GM21381 (cell line): ENCODE measurements at regions not wholly inside any gene's neighbourhood (a gene's known extent, or its start where the extent isn't known, plus 50 kb on each side); places are given as distances from the start of the nearest gene placed in this dataset.

Source experiments
- ATAC-seq: cut with Tn5 transposase; IDR thresholded peaks from one replicate; pipeline ENCODE4 v1.9.1; 2021; ENCODE audit warnings: mild to moderate bottlenecking, moderate library complexity; ENCODE audit not compliant: unreplicated experiment

DNA sequence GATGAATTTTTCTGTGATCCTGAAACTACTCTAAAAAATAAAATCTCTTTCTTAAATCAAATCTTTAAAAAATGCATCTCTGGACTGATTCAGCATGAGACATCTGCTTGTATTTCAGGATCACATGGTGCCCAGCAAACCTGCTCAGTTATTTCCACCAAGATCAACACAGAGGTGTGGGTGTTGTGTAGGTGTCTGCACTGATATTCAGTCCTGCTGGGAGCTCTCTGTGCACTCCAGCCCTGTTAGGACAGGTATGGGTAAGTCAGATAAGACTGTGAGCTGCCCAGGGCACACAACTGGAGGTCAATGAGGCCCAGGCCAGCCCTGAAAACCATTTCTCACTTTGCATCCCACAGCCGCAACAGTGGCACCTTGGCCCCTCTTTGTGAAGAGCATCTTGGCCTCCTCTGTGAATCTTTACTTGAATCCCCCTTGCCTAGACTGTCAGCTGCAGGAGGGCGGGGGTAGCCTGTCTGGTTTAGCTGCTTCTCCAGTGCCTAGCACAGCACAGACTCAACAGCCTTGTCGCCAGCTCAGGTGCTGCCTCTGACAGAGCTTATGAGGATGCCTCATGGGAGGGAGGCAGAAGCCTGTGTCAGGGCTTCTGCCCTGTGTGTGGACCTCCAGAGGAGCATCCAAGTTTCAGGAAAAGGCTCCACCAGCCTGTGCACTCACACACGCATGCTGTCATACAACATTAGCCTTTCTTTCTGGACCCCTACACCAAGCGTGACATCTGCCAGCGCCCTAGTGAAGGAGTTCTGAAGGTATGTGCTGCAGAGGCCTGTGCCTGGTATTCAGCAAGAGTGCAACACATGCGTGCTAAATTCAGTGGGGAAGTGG is 187.6 kb upstream of the CST7 start:
- ATAC-seq: no peak

DNA sequence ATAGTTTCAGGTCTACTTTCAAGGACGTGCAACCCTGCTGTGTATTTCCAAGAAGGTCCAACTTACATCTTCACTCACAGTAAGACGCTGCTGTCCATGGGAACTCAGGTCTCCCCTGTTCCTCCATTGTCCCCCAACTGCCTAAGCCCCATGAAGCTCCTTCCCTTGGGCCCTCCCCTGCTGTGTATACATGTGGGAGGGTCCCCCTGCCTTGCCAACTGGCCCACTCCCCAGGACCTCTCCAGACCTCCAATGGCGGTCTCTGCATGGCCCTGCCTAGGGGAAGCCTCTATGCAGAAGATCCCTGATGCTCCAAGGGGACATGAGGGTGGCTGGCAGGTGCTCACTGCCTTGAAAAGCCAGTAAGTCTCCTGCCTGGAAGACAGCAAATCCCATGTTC is 186.7 kb upstream of the CST7 start:
- no peak for ATAC-seq

DNA sequence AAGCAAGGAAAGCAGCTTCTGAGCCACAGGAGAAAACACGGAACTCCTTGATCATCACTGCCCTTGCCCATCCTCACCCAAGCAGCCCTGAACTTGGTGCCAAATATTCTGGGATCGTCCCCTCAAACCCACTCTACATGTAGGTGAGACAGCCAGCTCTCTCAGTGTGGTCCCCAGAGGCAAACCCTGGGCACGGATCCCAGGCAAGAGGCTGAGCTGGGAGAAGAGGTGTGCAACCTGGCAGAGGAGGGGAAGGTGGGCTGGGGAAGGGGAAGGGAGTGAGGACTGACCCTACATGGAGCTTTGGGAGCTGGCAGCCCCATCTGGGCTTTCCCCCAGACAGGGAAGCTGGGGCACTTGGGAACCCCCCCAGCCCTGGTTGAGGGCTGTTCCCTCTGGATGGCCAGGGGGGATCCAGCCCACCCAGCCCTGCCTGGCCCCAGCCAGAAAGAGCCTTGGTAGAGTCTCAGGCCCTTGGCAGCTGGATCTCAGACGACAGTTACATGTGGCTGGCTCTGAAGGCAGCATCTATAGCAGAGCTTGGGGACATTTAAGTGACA is 186.2 kb upstream of the CST7 start:
- ATAC-seq: no peak

GRCh38 chr20:24763386-24764026 is 185.6 kb upstream of the CST7 start:
- no peak for ATAC-seq

- no peak for ATAC-seq
Measured at GRCh38 chr20:24764027-24764793, 184.9 kb upstream of the CST7 start.

DNA sequence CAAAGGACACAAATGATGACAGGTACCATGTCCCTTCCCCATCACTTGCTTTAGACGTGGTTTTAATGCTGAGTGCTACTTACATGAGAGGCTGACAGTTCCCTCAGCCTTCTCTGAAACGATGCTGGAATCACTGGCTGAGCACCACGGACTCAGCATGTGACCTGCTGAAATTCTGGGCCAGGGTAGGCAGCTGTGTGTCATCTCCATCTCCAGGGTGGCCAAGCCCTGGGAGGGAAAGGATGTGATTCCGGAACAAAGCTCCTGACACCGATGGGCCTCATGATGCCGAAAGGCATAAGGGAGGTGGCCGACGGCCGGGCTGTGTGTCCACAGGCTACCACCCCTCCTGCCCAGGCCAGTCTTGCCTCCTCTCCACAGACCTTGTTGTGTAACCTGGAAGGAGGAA is 184.3 kb upstream of the CST7 start:
- ATAC-seq: no peak

DNA sequence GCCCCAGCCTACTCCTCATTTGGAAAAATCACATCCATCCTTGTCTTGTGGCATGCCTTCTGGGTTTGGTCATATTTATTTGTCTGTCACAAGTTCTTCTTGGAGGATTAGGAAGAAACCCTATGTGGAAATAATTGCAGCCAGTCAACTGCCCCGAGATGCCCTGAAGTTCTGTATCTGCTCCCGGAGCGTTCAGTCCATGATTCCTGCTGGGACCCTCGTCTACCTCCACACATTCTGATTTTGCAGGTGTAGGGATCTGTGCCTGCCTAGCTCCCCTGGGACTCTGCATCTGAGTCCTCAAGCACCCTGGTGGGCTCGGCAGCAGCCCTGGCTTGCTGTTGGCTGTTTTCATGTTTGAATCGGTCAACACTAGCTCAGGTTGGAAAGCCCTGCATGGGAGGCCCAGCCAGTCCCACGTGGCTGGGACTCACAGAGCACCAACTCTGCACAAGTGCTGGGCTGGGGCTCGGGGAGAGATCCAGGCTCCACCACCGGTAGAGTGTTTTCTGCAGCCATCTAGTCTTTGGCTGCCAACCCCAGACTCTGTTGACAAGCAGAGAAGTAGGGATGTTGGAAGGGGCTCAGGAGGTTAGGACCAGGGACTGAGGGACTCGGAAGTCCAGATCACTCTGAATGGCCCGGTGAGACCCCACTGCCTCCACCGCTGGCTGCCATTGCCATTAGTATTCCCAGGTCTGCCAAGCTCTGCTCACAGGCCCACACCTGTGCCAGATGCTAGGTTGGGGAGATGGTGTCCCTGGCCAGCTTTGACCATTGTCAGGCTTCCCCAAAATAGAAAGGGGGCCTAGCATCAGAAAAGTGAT is 183.5 kb upstream of the CST7 start:
- ATAC-seq: no peak

DNA sequence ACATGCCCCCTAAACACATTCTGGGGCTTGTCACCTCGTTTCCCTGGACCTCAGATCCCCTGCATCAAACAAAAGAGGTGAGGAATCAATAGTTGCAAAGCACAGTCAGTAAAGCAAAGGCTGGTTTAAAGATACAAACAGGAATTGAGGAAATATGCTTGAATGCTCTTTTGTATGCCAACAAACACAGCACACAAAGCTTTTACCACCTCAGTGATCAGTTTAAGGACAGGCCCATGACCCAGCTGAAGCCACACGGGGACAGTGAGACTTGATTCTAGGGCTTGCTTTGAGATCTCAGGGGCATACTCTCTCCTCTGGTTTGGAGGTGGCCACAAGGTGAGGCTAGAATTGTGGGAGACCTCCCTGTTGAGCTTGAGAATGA is 182.9 kb upstream of the CST7 start:
- no peak for ATAC-seq

- no peak for ATAC-seq
Measured at GRCh38 chr20:24766826-24767622, 182.0 kb upstream of the CST7 start.

DNA sequence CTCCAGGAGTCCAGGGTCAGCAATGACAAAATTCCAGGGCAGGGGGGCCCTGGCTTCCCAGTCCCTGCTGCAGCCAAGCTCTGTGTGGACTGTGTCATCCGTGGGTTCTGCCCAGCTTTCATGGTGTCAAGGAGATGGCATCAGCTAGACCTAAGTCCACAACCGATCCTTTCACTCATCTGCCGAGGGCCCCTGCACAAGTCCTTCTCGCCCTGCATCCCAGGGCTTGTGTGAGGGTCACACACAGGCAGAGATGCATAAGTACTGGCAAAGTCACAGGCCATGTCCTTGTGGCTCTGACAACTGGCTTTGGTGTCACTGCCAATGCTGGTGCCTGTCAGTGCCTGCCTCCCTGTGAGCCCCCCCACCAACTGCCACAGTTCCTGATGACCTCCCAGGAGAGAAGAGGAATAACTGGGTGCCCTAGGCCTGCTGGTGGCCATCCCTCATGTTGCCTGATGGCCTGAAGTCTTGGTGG is 181.4 kb upstream of the CST7 start:
- no peak for ATAC-seq

DNA sequence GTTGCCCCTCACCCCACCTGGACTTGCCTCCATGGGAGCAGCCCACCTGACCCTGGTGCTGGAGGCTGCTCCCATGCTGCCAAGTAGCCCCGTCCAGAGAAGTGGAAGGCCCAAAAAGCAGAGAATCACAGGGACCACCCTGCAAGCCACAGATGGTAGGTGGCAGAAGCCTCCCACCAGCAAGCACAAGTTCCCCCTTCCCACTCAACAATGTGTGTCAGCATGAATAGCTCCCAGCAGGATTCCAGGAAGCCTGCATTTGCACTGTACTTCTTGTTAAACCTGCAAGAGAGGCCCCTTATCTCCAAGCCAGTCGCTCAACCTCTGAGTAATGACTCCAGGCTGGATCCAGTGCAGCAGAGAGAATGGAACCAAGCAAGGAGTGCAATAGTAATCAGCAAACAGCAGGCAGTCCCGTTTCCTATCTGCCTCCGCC is 180.8 kb upstream of the CST7 start:
- ATAC-seq: no peak

DNA sequence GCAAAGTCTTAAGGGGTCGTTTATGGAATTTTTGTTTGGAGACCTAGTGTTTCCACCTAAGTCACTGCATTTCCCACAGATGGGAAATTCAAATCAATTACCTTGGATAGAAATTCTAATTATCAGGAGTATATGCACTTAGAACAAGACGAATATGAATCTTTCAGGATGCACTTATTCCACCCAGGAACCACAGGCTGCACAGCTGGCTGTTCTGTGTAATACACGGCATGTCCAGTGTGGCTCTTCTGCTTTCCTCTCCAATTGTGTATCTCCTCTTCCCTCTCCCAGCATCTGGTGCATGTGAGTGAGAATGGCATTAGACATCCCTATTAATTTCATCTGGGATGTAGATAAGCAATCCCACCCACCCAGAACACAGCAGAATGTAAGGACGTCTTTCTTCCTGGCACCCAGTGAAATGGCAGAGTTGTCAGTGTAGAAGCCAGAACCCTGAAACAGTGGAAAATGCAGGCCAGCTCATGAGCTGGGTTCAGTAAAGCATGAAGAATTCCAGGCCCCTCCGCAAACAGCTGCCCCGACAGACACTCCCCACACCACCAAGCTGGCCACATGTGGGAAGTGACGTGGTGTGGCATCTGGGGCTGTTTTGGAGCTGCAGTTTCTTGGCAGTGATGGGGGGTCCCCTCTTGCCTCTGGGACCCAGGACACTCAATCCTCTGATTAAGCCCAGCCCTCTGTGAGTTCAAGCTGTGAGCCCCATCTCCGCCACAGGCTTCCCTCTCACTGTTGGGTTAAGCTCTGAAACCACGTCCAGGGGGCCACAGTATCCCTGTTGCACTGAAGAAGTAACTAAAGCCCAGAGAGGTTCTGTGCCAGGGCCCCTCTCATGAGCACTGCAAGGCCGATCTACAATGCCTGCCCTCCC is 180.1 kb upstream of the CST7 start:
- ATAC-seq: no peak

- ATAC-seq: no peak
Measured at GRCh38 chr20:24769878-24770627, 179.0 kb upstream of the CST7 start.

DNA sequence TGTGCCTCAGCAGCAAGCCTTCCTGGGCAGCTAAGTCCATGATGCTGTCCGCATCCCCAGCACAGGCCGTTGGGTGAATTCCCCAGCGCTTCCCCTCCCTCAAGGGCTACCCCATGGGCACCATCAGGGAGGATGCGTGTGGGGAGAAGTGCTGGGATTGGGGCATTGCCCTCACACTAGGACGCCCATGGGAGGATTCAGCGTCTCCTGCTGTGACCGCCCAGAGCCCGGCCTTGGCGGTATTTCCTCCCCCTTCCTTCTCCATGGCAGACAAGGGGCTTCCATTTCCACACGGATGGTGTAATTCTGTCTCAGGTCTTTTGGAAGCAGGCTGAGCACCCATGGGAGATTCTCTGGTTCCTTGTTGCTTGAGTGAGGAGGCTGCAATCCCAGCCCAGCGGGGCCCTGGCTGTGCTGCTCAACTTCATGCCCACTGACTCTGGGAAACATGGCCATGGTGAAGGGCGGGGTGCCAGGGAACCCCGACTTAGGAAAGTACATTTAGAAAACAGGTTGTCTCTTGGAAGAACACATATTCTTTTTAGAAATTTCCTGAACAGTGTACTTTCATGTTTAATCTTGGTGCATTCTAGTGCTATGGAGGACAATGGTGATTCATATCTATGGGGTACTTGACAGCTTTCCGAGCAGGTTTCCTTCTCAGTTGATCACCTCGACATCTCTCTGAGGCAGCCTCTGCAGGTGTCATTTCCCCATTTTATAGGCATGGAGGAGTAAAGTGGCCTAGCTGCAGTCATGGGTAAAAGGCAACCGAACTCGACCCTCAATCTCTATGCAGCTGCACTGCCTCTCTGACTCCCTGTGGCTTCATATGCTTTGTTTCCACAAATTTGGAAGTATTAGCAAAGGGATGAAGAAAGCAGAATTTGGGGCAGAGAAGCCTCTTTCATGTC is 178.2 kb upstream of the CST7 start:
- ATAC-seq: no peak

DNA sequence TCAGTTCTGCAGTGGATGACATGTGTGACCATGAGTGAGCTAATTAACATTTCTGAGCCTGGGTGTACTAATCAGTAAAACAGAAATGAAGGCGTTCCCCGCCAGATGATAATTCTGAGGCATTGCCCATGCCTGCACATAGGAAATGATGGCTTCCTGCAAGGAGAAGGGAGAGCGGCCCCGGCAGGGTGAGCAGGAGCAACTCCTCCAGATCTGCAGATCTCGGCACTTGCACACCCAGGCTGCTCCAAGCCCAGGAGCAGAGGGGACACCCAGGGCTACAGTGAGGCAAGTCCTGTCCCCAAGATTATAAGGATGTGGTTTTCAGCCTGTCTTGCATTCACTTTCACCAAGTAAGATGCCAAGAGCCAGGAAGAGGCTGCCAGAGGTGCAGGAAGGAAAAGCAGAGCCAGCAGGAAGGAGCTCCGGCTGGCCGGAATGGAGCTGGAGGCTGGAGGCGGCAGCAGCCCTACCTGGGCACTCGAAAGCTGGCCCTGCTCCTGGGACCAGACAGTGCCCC is 177.5 kb upstream of the CST7 start:
- ATAC-seq: no peak

DNA sequence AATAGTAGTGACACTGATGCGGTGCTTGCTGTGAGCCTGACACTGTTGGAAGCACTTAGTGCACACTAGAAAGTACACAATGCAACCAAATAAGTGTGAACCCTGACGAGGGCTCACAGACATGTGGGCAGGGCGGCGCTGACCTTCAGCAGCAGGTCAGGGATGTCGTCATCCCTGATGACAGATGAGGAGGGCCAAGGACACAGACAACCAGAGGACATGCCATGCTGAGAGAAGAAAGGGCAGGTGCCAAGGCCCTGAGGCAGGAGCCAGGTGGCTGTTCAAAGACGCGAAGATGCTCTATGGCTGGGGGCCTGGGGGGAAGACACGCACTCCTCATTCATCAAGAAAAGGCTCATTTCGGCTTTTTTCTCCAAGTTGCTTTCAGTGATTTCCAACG is 176.4 kb upstream of the CST7 start:
- no peak for ATAC-seq

GRCh38 chr20:24773168-24773567 is 175.9 kb upstream of the CST7 start:
- ATAC-seq: no peak
